ENCODE measurements at regions not wholly inside any gene's neighbourhood (a gene's known extent, or its start where the extent isn't known, plus 50 kb on each side); places are given as distances from the start of the nearest gene placed in this dataset.

GRCh38 chr18:30652387-30652786, 390.2 kb downstream of the DSC3 start:
- H3K27me3 ChIP-seq (ENCODE audit: insufficient read depth, low read length, poor library complexity, severe bottlenecking), result no peaks in the 10 kb centered on the region
- H3K9me2 ChIP-seq (replicated peaks; ENCODE audit: low read depth, low read length), result no peaks in the 10 kb centered on the region
- H3K9ac ChIP-seq (ENCODE audit: low read depth, low read length, poor library complexity, severe bottlenecking), result no peak overlapping the region
- H3K4me3 ChIP-seq (ENCODE audit: low read length, poor library complexity, severe bottlenecking), result no peak overlapping the region
- H3K4me1 ChIP-seq (ENCODE audit: insufficient read depth, low read length, poor library complexity, severe bottlenecking), result no peaks in the 10 kb centered on the region
- no peak overlapping the region for H3K4me2 ChIP-seq (ENCODE audit: low read depth, low read length, poor library complexity, severe bottlenecking)
- H3F3A ChIP-seq (ENCODE audit: low read depth), result no peaks in the 10 kb centered on the region
- no peaks in the 10 kb centered on the region for H3K79me2 ChIP-seq (ENCODE audit: insufficient read depth, low read length)
- no peak overlapping the region for H2AFZ ChIP-seq (ENCODE audit: low read length)
- no peaks in the 10 kb centered on the region for H3K36me3 ChIP-seq (ENCODE audit: insufficient read depth, low read length)
- H4K20me1 ChIP-seq (ENCODE audit: insufficient read depth, low read length, poor library complexity, severe bottlenecking), result no peaks in the 10 kb centered on the region
- no peaks in the 10 kb centered on the region for H3K9me3 ChIP-seq (ENCODE audit: insufficient read depth, low read depth, low read length)
- TF ChIP-seq, protein P1, sequence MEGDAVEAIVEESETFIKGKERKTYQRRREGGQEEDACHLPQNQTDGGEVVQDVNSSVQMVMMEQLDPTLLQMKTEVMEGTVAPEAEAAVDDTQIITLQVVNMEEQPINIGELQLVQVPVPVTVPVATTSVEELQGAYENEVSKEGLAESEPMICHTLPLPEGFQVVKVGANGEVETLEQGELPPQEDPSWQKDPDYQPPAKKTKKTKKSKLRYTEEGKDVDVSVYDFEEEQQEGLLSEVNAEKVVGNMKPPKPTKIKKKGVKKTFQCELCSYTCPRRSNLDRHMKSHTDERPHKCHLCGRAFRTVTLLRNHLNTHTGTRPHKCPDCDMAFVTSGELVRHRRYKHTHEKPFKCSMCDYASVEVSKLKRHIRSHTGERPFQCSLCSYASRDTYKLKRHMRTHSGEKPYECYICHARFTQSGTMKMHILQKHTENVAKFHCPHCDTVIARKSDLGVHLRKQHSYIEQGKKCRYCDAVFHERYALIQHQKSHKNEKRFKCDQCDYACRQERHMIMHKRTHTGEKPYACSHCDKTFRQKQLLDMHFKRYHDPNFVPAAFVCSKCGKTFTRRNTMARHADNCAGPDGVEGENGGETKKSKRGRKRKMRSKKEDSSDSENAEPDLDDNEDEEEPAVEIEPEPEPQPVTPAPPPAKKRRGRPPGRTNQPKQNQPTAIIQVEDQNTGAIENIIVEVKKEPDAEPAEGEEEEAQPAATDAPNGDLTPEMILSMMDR (conservative IDR thresholded peaks at IDR 0.05; ENCODE audit: low read length), result no peak
- no peak for TF ChIP-seq EZH2phosphoT487 (IDR thresholded peaks at IDR 0.05; ENCODE audit: borderline replicate concordance)

- Histone ChIP-seq H3K36me3 (ENCODE audit: insufficient read depth, low read length) (no peaks in the 10 kb centered on the region), H3K27me3 (ENCODE audit: insufficient read depth, low read length, poor library complexity, severe bottlenecking) (no peaks in the 10 kb centered on the region), H3K9me2 (replicated peaks; ENCODE audit: low read depth, low read length) (no peaks in the 10 kb centered on the region), H3F3A (ENCODE audit: low read depth) (no peaks in the 10 kb centered on the region), H3K9me3 (ENCODE audit: insufficient read depth, low read depth, low read length) (no peaks in the 10 kb centered on the region), H3K4me2 (ENCODE audit: low read depth, low read length, poor library complexity, severe bottlenecking) (no peak overlapping the region), H2AFZ (ENCODE audit: low read length) (no peak overlapping the region), H3K4me3 (ENCODE audit: low read length, poor library complexity, severe bottlenecking) (no peak overlapping the region), H3K9ac (ENCODE audit: low read depth, low read length, poor library complexity, severe bottlenecking) (no peak overlapping the region), H3K4me1 (ENCODE audit: insufficient read depth, low read length, poor library complexity, severe bottlenecking) (no peaks in the 10 kb centered on the region), H4K20me1 (ENCODE audit: insufficient read depth, low read length, poor library complexity, severe bottlenecking) (no peaks in the 10 kb centered on the region), H3K79me2 (ENCODE audit: insufficient read depth, low read length) (no peaks in the 10 kb centered on the region)
- TF ChIP-seq EZH2phosphoT487 (IDR thresholded peaks at IDR 0.05; ENCODE audit: borderline replicate concordance), result no peak
- TF ChIP-seq, protein P1 (conservative IDR thresholded peaks at IDR 0.05; ENCODE audit: low read length), result no peak
Measured at GRCh38 chr18:30650499-30650898, 392.0 kb downstream of the DSC3 start.

DNA sequence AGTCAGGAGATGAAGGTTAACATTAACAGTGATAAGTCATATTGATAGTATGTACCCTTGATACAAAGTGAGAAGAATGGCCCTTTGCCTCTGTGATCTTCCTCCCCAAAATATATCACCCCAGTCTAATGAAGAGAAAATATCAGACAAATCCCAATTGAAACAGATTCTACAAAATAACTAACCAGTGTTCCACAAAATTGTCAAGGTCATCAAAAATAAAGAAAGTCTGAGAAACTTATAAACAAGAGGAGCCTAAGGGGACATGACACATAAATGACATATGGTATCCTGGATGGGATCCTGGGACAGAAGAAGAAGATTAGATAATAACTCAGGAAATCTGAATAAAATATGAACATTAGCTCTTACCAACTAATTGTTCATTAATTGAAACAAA, 398.4 kb downstream of the DSC3 start:
- H3K27me3 ChIP-seq (ENCODE audit: insufficient read depth, low read length, poor library complexity, severe bottlenecking), result no peaks in the 10 kb centered on the region

More for the DNA sequence above, 398.4 kb downstream of the DSC3 start:
- H2AFZ ChIP-seq (ENCODE audit: low read length), result no peak overlapping the region
- H3K4me2 ChIP-seq (ENCODE audit: low read depth, low read length, poor library complexity, severe bottlenecking), result no peak overlapping the region
- H3K36me3 ChIP-seq (ENCODE audit: insufficient read depth, low read length), result no peaks in the 10 kb centered on the region
- no peaks in the 10 kb centered on the region for H3K79me2 ChIP-seq (ENCODE audit: insufficient read depth, low read length)
- H3K9me3 ChIP-seq (ENCODE audit: insufficient read depth, low read depth, low read length), result no peaks in the 10 kb centered on the region
- H3F3A ChIP-seq (ENCODE audit: low read depth), result no peaks in the 10 kb centered on the region
- no peaks in the 10 kb centered on the region for H3K4me1 ChIP-seq (ENCODE audit: insufficient read depth, low read length, poor library complexity, severe bottlenecking)
- no peaks in the 10 kb centered on the region for H4K20me1 ChIP-seq (ENCODE audit: insufficient read depth, low read length, poor library complexity, severe bottlenecking)
- TF ChIP-seq, protein P1 (conservative IDR thresholded peaks at IDR 0.05; ENCODE audit: low read length), result no peak
- no peak for TF ChIP-seq EZH2phosphoT487 (IDR thresholded peaks at IDR 0.05; ENCODE audit: borderline replicate concordance)
- H3K9me2 ChIP-seq (replicated peaks; ENCODE audit: low read depth, low read length), result no peaks in the 10 kb centered on the region
- no peak overlapping the region for H3K4me3 ChIP-seq (ENCODE audit: low read length, poor library complexity, severe bottlenecking)
- H3K9ac ChIP-seq (ENCODE audit: low read depth, low read length, poor library complexity, severe bottlenecking), result no peak overlapping the region
